H1 (cell line): ENCODE measurements at regions not wholly inside any gene's neighbourhood (a gene's known extent, or its start where the extent isn't known, plus 50 kb on each side); places are given as distances from the start of the nearest gene placed in this dataset.
"Not testable (repeated sequence)": the region's sequence is repeated elsewhere in the genome, so short reads cannot be mapped to it uniquely, and the experiment has no call there.

Experiments used
- CTCF ChIA-PET: fragments of 300-600 bp; sonication (Branson Sonifier 250); formaldehyde crosslinking; loops from one replicate; lab custom pipeline; 2021; ENCODE audit not compliant: partially characterized antibody; lab: Charles Lee
- POLR2A ChIA-PET: fragments of 300-600 bp; sonication (Branson Sonifier 250); formaldehyde crosslinking; loops from one replicate; lab custom pipeline; 2021; ENCODE audit warnings: inconsistent platforms; ENCODE audit not compliant: partially characterized antibody; lab: Charles Lee
- DNase-seq, 2 experiments: peaks; one replicate each; pipeline versions ENCODE4 v3.0.0 to v3.0.0-alpha.2; 2010 to 2022; ENCODE audit warnings: low spot score in 2 of 2, low read depth in 1 of 2, mixed read lengths in 1 of 2
- FAIRE-seq: peaks from 2 replicates; lab custom pipeline; 2011; peaks lifted over from hg19 to GRCh38; lab: Jason Lieb, UNC
- H2AFZ ChIP-seq: 2 replicates; pipeline ENCODE4 v1.8.1; 2012; ENCODE audit warnings: low read length, inconsistent platforms
- H2AK5ac ChIP-seq: 2 replicates; pipeline ENCODE4 v1.6.1; 2013; ENCODE audit warnings: low read depth, low read length
- H2BK120ac ChIP-seq: replicated peaks from 2 replicates; pipeline ENCODE3; 2013; ENCODE audit warnings: low read depth, low read length, inconsistent platforms
- H2BK12ac ChIP-seq: 2 replicates; pipeline ENCODE4 v1.6.1; 2013; ENCODE audit warnings: low read depth, low read length
- H2BK15ac ChIP-seq: 2 replicates; pipeline ENCODE4 v1.6.1; 2013; ENCODE audit warnings: low read length
- H2BK20ac ChIP-seq: 2 replicates; pipeline ENCODE4 v1.6.1; 2013; ENCODE audit warnings: low read length
- H2BK5ac ChIP-seq: 2 replicates; pipeline ENCODE4 v1.6.1; 2013; ENCODE audit warnings: low read depth, low read length
- H3K14ac ChIP-seq: 2 replicates; pipeline ENCODE4 v1.6.1; 2013; ENCODE audit warnings: inconsistent platforms; ENCODE audit not compliant: insufficient read length
- H3K18ac ChIP-seq: 2 replicates; pipeline ENCODE4 v1.6.1; 2013; ENCODE audit warnings: low read length; ENCODE audit errors: extremely low read depth
- H3K23ac ChIP-seq: 2 replicates; pipeline ENCODE4 v1.6.1; 2013; ENCODE audit warnings: inconsistent platforms; ENCODE audit not compliant: insufficient read length
- H3K23me2 ChIP-seq: 2 replicates; pipeline ENCODE4 v1.6.1; 2013; ENCODE audit warnings: low read depth, low read length
- H3K27ac ChIP-seq: 2 replicates; pipeline ENCODE4 v1.6.1; 2011; ENCODE audit warnings: low read depth, low read length, inconsistent platforms
- H3K27me3 ChIP-seq, 4 experiments: replicated peaks in 1 of 4; 1 replicate in 1 of 4; 2 replicates in 3 of 4; pipeline versions ENCODE4 v1.6.1 to v1.8.1; 2011 to 2013; ENCODE audit warnings: low read length in 3 of 4, mild to moderate bottlenecking in 3 of 4, inconsistent platforms in 2 of 4, mixed read lengths in 2 of 4, moderate library complexity in 1 of 4; ENCODE audit not compliant: control insufficient read depth in 3 of 4, insufficient read depth in 3 of 4; ENCODE audit errors: extremely low read depth in 1 of 4
- H3K36me3 ChIP-seq, 4 experiments: 2 replicates each; pipeline versions ENCODE4 v1.6.1 to v1.8.1; 2011 to 2013; ENCODE audit warnings: mild to moderate bottlenecking in 4 of 4, low read length in 3 of 4, moderate library complexity in 2 of 4, control low read depth in 1 of 4, inconsistent platforms in 1 of 4; ENCODE audit not compliant: insufficient read depth in 4 of 4, control insufficient read depth in 2 of 4
- H3K4ac ChIP-seq: replicated peaks from 2 replicates; pipeline ENCODE3; 2013; ENCODE audit warnings: low read length, low read depth, mixed read lengths, inconsistent platforms; ENCODE audit not compliant: insufficient read length
- H3K4me1 ChIP-seq, 4 experiments: replicated peaks in 1 of 4; 1 replicate in 1 of 4; 2 replicates in 3 of 4; pipeline versions ENCODE4 v1.6.1 to v1.8.1; 2011 to 2013; ENCODE audit warnings: low read length in 3 of 4, inconsistent platforms in 2 of 4, mixed read lengths in 1 of 4; ENCODE audit not compliant: insufficient read depth in 4 of 4, control insufficient read depth in 3 of 4
- H3K4me2 ChIP-seq, 2 experiments: 2 replicates each; pipeline versions ENCODE4 v1.6.1 to v1.8.1; 2011 to 2013; ENCODE audit warnings: low read depth in 2 of 2, low read length in 2 of 2, control low read depth in 1 of 2, inconsistent platforms in 1 of 2, mild to moderate bottlenecking in 1 of 2; ENCODE audit not compliant: insufficient read depth in 1 of 2
- H3K4me3 ChIP-seq, 4 experiments: fragments of 200-600, 300-600 bp in 1 of 4; sonication (generic), shearing (Covaris generic), sonication (Bioruptor Twin) in 1 of 4; 2 replicates each; pipeline versions ENCODE4 v1.5.1 to v1.8.1; 2011 to 2016; ENCODE audit warnings: low read length in 4 of 4, low read depth in 3 of 4, control low read depth in 2 of 4, inconsistent platforms in 2 of 4, mild to moderate bottlenecking in 2 of 4, mixed read lengths in 1 of 4, moderate library complexity in 1 of 4; ENCODE audit not compliant: insufficient read depth in 2 of 4; ENCODE audit errors: extremely low read depth in 1 of 4
- H3K56ac ChIP-seq: replicated peaks from 2 replicates; pipeline ENCODE3; 2013; ENCODE audit warnings: low read depth, mild to moderate bottlenecking, mixed read lengths, low read length, inconsistent platforms; ENCODE audit not compliant: insufficient read length
- H3K79me1 ChIP-seq: 2 replicates; pipeline ENCODE4 v1.6.1; 2013; ENCODE audit warnings: low read depth, low read length, control low read depth
- H3K79me2 ChIP-seq, 2 experiments: 2 replicates each; pipeline versions ENCODE4 v1.6.1 to v1.8.1; 2012 to 2013; ENCODE audit warnings: low read length in 2 of 2, mild to moderate bottlenecking in 2 of 2, inconsistent platforms in 1 of 2; ENCODE audit not compliant: insufficient read depth in 2 of 2, control insufficient read depth in 1 of 2
- H3K9ac ChIP-seq, 4 experiments: replicated peaks in 1 of 4; 1 replicate in 1 of 4; 2 replicates in 3 of 4; pipeline versions ENCODE4 v1.6.1 to v1.8.1; 2011 to 2013; ENCODE audit warnings: low read depth in 3 of 4, low read length in 3 of 4, control low read depth in 2 of 4, mild to moderate bottlenecking in 2 of 4, moderate library complexity in 2 of 4, inconsistent platforms in 1 of 4; ENCODE audit errors: extremely low read depth in 1 of 4
- H3K9me3 ChIP-seq, 2 experiments: 2 replicates each; pipeline versions ENCODE4 v1.6.1 to v1.8.1; 2012 to 2013; ENCODE audit warnings: mild to moderate bottlenecking in 2 of 2, moderate library complexity in 2 of 2, control low read depth in 1 of 2, inconsistent platforms in 1 of 2, low read depth in 1 of 2, low read length in 1 of 2, mixed read lengths in 1 of 2; ENCODE audit not compliant: insufficient read depth in 2 of 2
- H4K20me1 ChIP-seq, 2 experiments: replicated peaks in 1 of 2; 2 replicates each; pipeline versions ENCODE3 to v1.8.1; 2011 to 2013; ENCODE audit warnings: inconsistent platforms in 2 of 2, low read length in 2 of 2, mild to moderate bottlenecking in 1 of 2; ENCODE audit not compliant: insufficient read depth in 2 of 2, control insufficient read depth in 1 of 2
- H4K5ac ChIP-seq: 2 replicates; pipeline ENCODE4 v1.6.1; 2013; ENCODE audit warnings: low read length, low read depth, mixed read lengths, inconsistent platforms; ENCODE audit not compliant: insufficient read length
- H4K8ac ChIP-seq: 2 replicates; pipeline ENCODE4 v1.8.0; 2013; ENCODE audit warnings: mild to moderate bottlenecking, moderate library complexity, low read length, inconsistent platforms; ENCODE audit not compliant: insufficient read depth; ENCODE audit errors: extremely low read depth
- H4K91ac ChIP-seq: replicated peaks from 2 replicates; pipeline ENCODE3; 2013; ENCODE audit warnings: low read length, mixed read lengths, inconsistent platforms; ENCODE audit not compliant: insufficient read length
- BACH1 ChIP-seq: IDR thresholded peaks from 2 replicates; pipeline ENCODE4 v1.6.1; 2012; ENCODE audit warnings: low read length, improper control_type of control experiment
- TAF7 ChIP-seq: optimal IDR thresholded peaks from 2 replicates; pipeline ENCODE3; 2011; ENCODE audit warnings: low read depth, mild to moderate bottlenecking, inconsistent platforms, low read length, moderate library complexity, borderline replicate concordance
- WGBS, 2 experiments: shearing (Covaris generic) in 1 of 2; methylation state at CpG; one replicate each; pipeline versions ENCODE4 v1.1.6 to v1.1.7; 2013 to 2015; ENCODE audit warnings: low lambda C conversion rate in 2 of 2, mixed read lengths in 2 of 2, inconsistent platforms in 1 of 2, low coverage in 1 of 2, missing lambda C conversion rate in 1 of 2; ENCODE audit not compliant: insufficient replicate concordance in 2 of 2, insufficient coverage in 1 of 2, insufficient read length in 1 of 2; ENCODE audit errors: extremely low coverage in 1 of 2, missing lambda C conversion rate in 1 of 2; 5-methylcytosine and 5-hydroxymethylcytosine counted together

GRCh38 chr1:208486677-208487076, 242.5 kb upstream of the PLXNA2 start (continued):
- TF ChIP-seq TAF7 (no peak), BACH1 (no peak)

GRCh38 chr1:208488432-208488831, 244.2 kb upstream of the PLXNA2 start:
- H3K27ac ChIP-seq, FAIRE-seq, H3K4ac ChIP-seq, H3K9me3 ChIP-seq, H2BK12ac ChIP-seq, DNase-seq, H3K18ac ChIP-seq, H3K79me2 ChIP-seq, H3K4me2 ChIP-seq, H4K91ac ChIP-seq, H3K14ac ChIP-seq, H2BK15ac ChIP-seq, H2BK5ac ChIP-seq, H2BK20ac ChIP-seq, H4K20me1 ChIP-seq, CTCF ChIA-PET, H3K4me1 ChIP-seq, H3K23me2 ChIP-seq, H3K23ac ChIP-seq, H3K79me1 ChIP-seq, H2AK5ac ChIP-seq, H2AFZ ChIP-seq, H3K27me3 ChIP-seq, H2BK120ac ChIP-seq, H3K36me3 ChIP-seq, POLR2A ChIA-PET, H3K56ac ChIP-seq, H3K9ac ChIP-seq, H3K4me3 ChIP-seq, H4K8ac ChIP-seq, H4K5ac ChIP-seq: not testable (repeated sequence)
- WGBS, 2 experiments, result 95% methylated on average over 15 of the region's 36 CpGs; no CpG with 5 or more reads in 1 of the 2 experiments
